ENCODE measurements at regions not wholly inside any gene's neighbourhood (a gene's known extent, or its start where the extent isn't known, plus 50 kb on each side); places are given as distances from the start of the nearest gene placed in this dataset.

GRCh38 chr21:24955275-24955961, 651.9 kb downstream of the MRPL39 start:
- DNase-seq (ENCODE audit: low read depth, low spot score): no peak

GRCh38 chr21:24948186-24948585, 659.1 kb downstream of the MRPL39 start:
- DNase-seq (ENCODE audit: low read depth, low spot score): no peak
- H3K27ac ChIP-seq: no peak overlapping the region

More at GRCh38 chr21:24955275-24955961, 651.9 kb downstream of the MRPL39 start:
- H3K27ac ChIP-seq: no peak overlapping the region

GRCh38 chr21:24945910-24946309, 661.4 kb downstream of the MRPL39 start:
- DNase-seq (ENCODE audit: low read depth, low spot score): no peak
- no peak overlapping the region for H3K27ac ChIP-seq

GRCh38 chr21:24941316-24942185, 665.7 kb downstream of the MRPL39 start:
- peak; percentile 43 for DNase-seq (ENCODE audit: low read depth, low spot score)
- no peak overlapping the region for H3K27ac ChIP-seq

GRCh38 chr21:24939291-24939690, 668.0 kb downstream of the MRPL39 start:
- no peak for DNase-seq (ENCODE audit: low read depth, low spot score)
- H3K27ac ChIP-seq: no peak overlapping the region

GRCh38 chr21:24938573-24938972, 668.7 kb downstream of the MRPL39 start:
- no peak for DNase-seq (ENCODE audit: low read depth, low spot score)
- no peak overlapping the region for H3K27ac ChIP-seq

GRCh38 chr21:24935991-24936390, 671.3 kb downstream of the MRPL39 start:
- no peak for DNase-seq (ENCODE audit: low read depth, low spot score)
- no peak overlapping the region for H3K27ac ChIP-seq

- H3K27ac ChIP-seq: no peak overlapping the region
- no peak for DNase-seq (ENCODE audit: low read depth, low spot score)
Observed at GRCh38 chr21:24910591-24910990, 696.7 kb downstream of the MRPL39 start.

- DNase-seq (ENCODE audit: low read depth, low spot score): no peak
- no peak overlapping the region for H3K27ac ChIP-seq
Observed at GRCh38 chr21:24903994-24904635, 703.2 kb downstream of the MRPL39 start.

- no peak overlapping the region for H3K27ac ChIP-seq
- no peak for DNase-seq (ENCODE audit: low read depth, low spot score)
Observed at GRCh38 chr21:24899138-24899537, 708.1 kb downstream of the MRPL39 start.

GRCh38 chr21:24897883-24898282, 709.4 kb downstream of the MRPL39 start:
- DNase-seq (ENCODE audit: low read depth, low spot score): no peak
- H3K27ac ChIP-seq: no peak overlapping the region

GRCh38 chr21:24896735-24897124, 710.6 kb downstream of the MRPL39 start:
- no peak for DNase-seq (ENCODE audit: low read depth, low spot score)
- no peak overlapping the region for H3K27ac ChIP-seq

GRCh38 chr21:24895885-24896734, 711.2 kb downstream of the MRPL39 start:
- H3K27ac ChIP-seq: no peak overlapping the region
- DNase-seq (ENCODE audit: low read depth, low spot score): no peak

GRCh38 chr21:24894324-24894723, 713.0 kb downstream of the MRPL39 start:
- H3K27ac ChIP-seq: no peak overlapping the region
- no peak for DNase-seq (ENCODE audit: low read depth, low spot score)

GRCh38 chr21:24890021-24890420, 717.3 kb downstream of the MRPL39 start:
- no peak for DNase-seq (ENCODE audit: low read depth, low spot score)
- H3K27ac ChIP-seq: no peak overlapping the region

- DNase-seq (ENCODE audit: low read depth, low spot score): no peak
Observed at GRCh38 chr21:24881506-24881905, 725.8 kb downstream of the MRPL39 start.

GRCh38 chr21:24870633-24871032, 736.6 kb downstream of the MRPL39 start:
- peak; percentile 26 for DNase-seq (ENCODE audit: low read depth, low spot score)
- no peak overlapping the region for H3K27ac ChIP-seq

More at GRCh38 chr21:24881506-24881905, 725.8 kb downstream of the MRPL39 start:
- H3K27ac ChIP-seq: no peak overlapping the region

GRCh38 chr21:24869862-24870261, 737.4 kb downstream of the MRPL39 start:
- DNase-seq (ENCODE audit: low read depth, low spot score): no peak
- no peak overlapping the region for H3K27ac ChIP-seq

- no peak for DNase-seq (ENCODE audit: low read depth, low spot score)
Observed at GRCh38 chr21:24868117-24868516, 739.2 kb downstream of the MRPL39 start.

GRCh38 chr21:24861471-24861870, 745.8 kb downstream of the MRPL39 start:
- no peak for DNase-seq (ENCODE audit: low read depth, low spot score)
- H3K27ac ChIP-seq: no peak overlapping the region

More at GRCh38 chr21:24868117-24868516, 739.2 kb downstream of the MRPL39 start:
- H3K27ac ChIP-seq: no peak overlapping the region

Data from epithelial cell of prostate (primary cell).